ENCODE measurements at regions not wholly inside any gene's neighbourhood (a gene's known extent, or its start where the extent isn't known, plus 50 kb on each side); places are given as distances from the start of the nearest gene placed in this dataset.
A peak's percentile ranks its signal among the peaks of the same experiment; 100 is the strongest.

GRCh38 chr18:72100465-72101004, 443.6 kb downstream of the CBLN2 start:
- no peak for DNase-seq (ENCODE audit: extremely low spot score)
- ChIA-PET CTCF (no interaction called here), POLR2A (no interaction called here)
- TF ChIP-seq LEF1 (IDR thresholded peaks at IDR 0.05; ENCODE audit: borderline replicate concordance) (no peak), CTBP1 (IDR thresholded peaks at IDR 0.05; ENCODE audit: borderline replicate concordance) (no peak), TARDBP (IDR thresholded peaks at IDR 0.05) (no peak), NFRKB (IDR thresholded peaks at IDR 0.05) (no peak)

GRCh38 chr18:72091369-72091768, 452.8 kb downstream of the CBLN2 start:
- no peak for DNase-seq (ENCODE audit: extremely low spot score)
- ChIA-PET POLR2A (no interaction called here), CTCF (no interaction called here)
- TF ChIP-seq TARDBP (IDR thresholded peaks at IDR 0.05) (no peak), HDGF (IDR thresholded peaks at IDR 0.05; ENCODE audit: borderline replicate concordance) (no peak), SP1 (IDR thresholded peaks at IDR 0.05) (no peak), L3MBTL2 (conservative IDR thresholded peaks at IDR 0.05) (no peak), ELF4 (IDR thresholded peaks at IDR 0.05) (no peak)

GRCh38 chr18:72089432-72089831, 454.7 kb downstream of the CBLN2 start:
- TF ChIP-seq FOXM1 (IDR thresholded peaks at IDR 0.05; ENCODE audit: borderline replicate concordance) (no peak), NFRKB (IDR thresholded peaks at IDR 0.05) (no peak), HDGF (IDR thresholded peaks at IDR 0.05; ENCODE audit: borderline replicate concordance) (no peak)
- POLR2A ChIA-PET, result no interaction called here
- CTCF ChIA-PET, result no interaction called here
- DNase-seq (ENCODE audit: extremely low spot score), result no peak

GRCh38 chr18:72086421-72086820, 457.7 kb downstream of the CBLN2 start:
- peak; percentile 5 for DNase-seq (ENCODE audit: extremely low spot score)
- TF ChIP-seq FOXA1 (IDR thresholded peaks at IDR 0.05) (no peak), L3MBTL2 (conservative IDR thresholded peaks at IDR 0.05) (peak; percentile 45)
- CTCF ChIA-PET, result no interaction called here
- POLR2A ChIA-PET, result no interaction called here

GRCh38 chr18:72075040-72075439, 469.1 kb downstream of the CBLN2 start:
- no peak for TF ChIP-seq BHLHE40 (IDR thresholded peaks at IDR 0.05; ENCODE audit: borderline replicate concordance)
- no peak for TF ChIP-seq LEF1 (IDR thresholded peaks at IDR 0.05; ENCODE audit: borderline replicate concordance)
- no peak for TF ChIP-seq FOXK2 (IDR thresholded peaks at IDR 0.05)
- TF ChIP-seq CTBP1 (IDR thresholded peaks at IDR 0.05; ENCODE audit: borderline replicate concordance), result no peak
- TF ChIP-seq ARNT (IDR thresholded peaks at IDR 0.05), result no peak
- TF ChIP-seq FOXA1 (IDR thresholded peaks at IDR 0.05), result no peak
- no peak for TF ChIP-seq ELF4 (IDR thresholded peaks at IDR 0.05)
- no peak for TF ChIP-seq TARDBP (IDR thresholded peaks at IDR 0.05)
- no peak for TF ChIP-seq SUZ12 (IDR thresholded peaks at IDR 0.05)
- no peak for TF ChIP-seq PKNOX1 (IDR thresholded peaks at IDR 0.05)
- no peak for TF ChIP-seq NFRKB (IDR thresholded peaks at IDR 0.05)
- TF ChIP-seq HDGF (IDR thresholded peaks at IDR 0.05; ENCODE audit: borderline replicate concordance), result no peak
- TF ChIP-seq L3MBTL2 (conservative IDR thresholded peaks at IDR 0.05), result no peak
- TF ChIP-seq ZNF384 (IDR thresholded peaks at IDR 0.05), result no peak
- TF ChIP-seq SP1 (IDR thresholded peaks at IDR 0.05), result no peak
- no peak for TF ChIP-seq FOXM1 (IDR thresholded peaks at IDR 0.05; ENCODE audit: borderline replicate concordance)
- POLR2A ChIA-PET, result no interaction called here
- CTCF ChIA-PET, result no interaction called here
- no peak for DNase-seq (ENCODE audit: extremely low spot score)

GRCh38 chr18:72063001-72063400, 481.1 kb downstream of the CBLN2 start:
- TF ChIP-seq SP1 (IDR thresholded peaks at IDR 0.05), result no peak
- no peak for TF ChIP-seq ZNF384 (IDR thresholded peaks at IDR 0.05)
- TF ChIP-seq BHLHE40 (IDR thresholded peaks at IDR 0.05; ENCODE audit: borderline replicate concordance), result no peak
- no peak for TF ChIP-seq LEF1 (IDR thresholded peaks at IDR 0.05; ENCODE audit: borderline replicate concordance)
- TF ChIP-seq TARDBP (IDR thresholded peaks at IDR 0.05), result no peak
- no peak for TF ChIP-seq SUZ12 (IDR thresholded peaks at IDR 0.05)
- CTCF ChIA-PET, result no interaction called here
- POLR2A ChIA-PET, result no interaction called here
- no peak for DNase-seq (ENCODE audit: extremely low spot score)

- DNase-seq (ENCODE audit: extremely low spot score), result no peak
- TF ChIP-seq TARDBP (IDR thresholded peaks at IDR 0.05) (no peak), L3MBTL2 (conservative IDR thresholded peaks at IDR 0.05) (no peak), LEF1 (IDR thresholded peaks at IDR 0.05; ENCODE audit: borderline replicate concordance) (no peak), ARNT (IDR thresholded peaks at IDR 0.05) (no peak), ELF4 (IDR thresholded peaks at IDR 0.05) (no peak), FOXM1 (IDR thresholded peaks at IDR 0.05; ENCODE audit: borderline replicate concordance) (no peak), FOXA1 (IDR thresholded peaks at IDR 0.05) (no peak), PKNOX1 (IDR thresholded peaks at IDR 0.05) (no peak), CTBP1 (IDR thresholded peaks at IDR 0.05; ENCODE audit: borderline replicate concordance) (no peak), SP1 (IDR thresholded peaks at IDR 0.05) (no peak)
- CTCF ChIA-PET, result no interaction called here
- POLR2A ChIA-PET, result no interaction called here
These were observed 485.3 kb downstream of the CBLN2 start for GRCh38 chr18:72058851-72059250.

GRCh38 chr18:72056171-72056570, 488.0 kb downstream of the CBLN2 start:
- no peak for DNase-seq (ENCODE audit: extremely low spot score)
- POLR2A ChIA-PET, result no interaction called here

More at GRCh38 chr18:72056171-72056570, 488.0 kb downstream of the CBLN2 start:
- TF ChIP-seq FOXK2 (IDR thresholded peaks at IDR 0.05) (no peak), LEF1 (IDR thresholded peaks at IDR 0.05; ENCODE audit: borderline replicate concordance) (no peak), ARNT (IDR thresholded peaks at IDR 0.05) (no peak), ZNF384 (IDR thresholded peaks at IDR 0.05) (no peak), SP1 (IDR thresholded peaks at IDR 0.05) (no peak), HDGF (IDR thresholded peaks at IDR 0.05; ENCODE audit: borderline replicate concordance) (no peak), FOXM1 (IDR thresholded peaks at IDR 0.05; ENCODE audit: borderline replicate concordance) (no peak), BHLHE40 (IDR thresholded peaks at IDR 0.05; ENCODE audit: borderline replicate concordance) (no peak), SUZ12 (IDR thresholded peaks at IDR 0.05) (no peak)
- CTCF ChIA-PET, result no interaction called here
